HEK293 (cell line): ENCODE measurements at regions not wholly inside any gene's neighbourhood (a gene's known extent, or its start where the extent isn't known, plus 50 kb on each side); places are given as distances from the start of the nearest gene placed in this dataset.
A peak's percentile ranks its signal among the peaks of the same experiment; 100 is the strongest.

Experiments
- BCL11A ChIP-seq: fragments of 450-650 bp; formaldehyde crosslinking; IDR thresholded peaks from 2 replicates; pipeline ENCODE4 v1.5.1; 2016; ENCODE audit warnings: low read depth, missing biosample characterization, missing genetic modification characterization
- GLIS1 ChIP-seq: fragments of 450-650 bp; formaldehyde crosslinking; IDR thresholded peaks from 2 replicates; pipeline ENCODE4 v1.5.1; 2016; ENCODE audit warnings: missing biosample characterization, missing genetic modification characterization
- MZF1 ChIP-seq: fragments of 450-650 bp; formaldehyde crosslinking; IDR thresholded peaks from 2 replicates; pipeline ENCODE4 v1.5.1; 2017; ENCODE audit warnings: missing biosample characterization, missing genetic modification characterization, borderline replicate concordance
- SCRT2 ChIP-seq: fragments of 450-650 bp; formaldehyde crosslinking; IDR thresholded peaks from 2 replicates; pipeline ENCODE4 v1.5.1; 2016; ENCODE audit warnings: missing biosample characterization, missing genetic modification characterization
- YY1 ChIP-seq: fragments of 450-650 bp; formaldehyde crosslinking; IDR thresholded peaks from 2 replicates; pipeline ENCODE4 v1.5.1; 2018; ENCODE audit warnings: missing biosample characterization, missing genetic modification characterization
- ZBTB21 ChIP-seq: fragments of 450-650 bp; formaldehyde crosslinking; IDR thresholded peaks from 2 replicates; pipeline ENCODE4 v1.5.1; 2017; ENCODE audit warnings: missing biosample characterization, missing genetic modification characterization
- ZFP69B ChIP-seq: fragments of 450-650 bp; formaldehyde crosslinking; IDR thresholded peaks from 2 replicates; pipeline ENCODE4 v1.5.1; 2016; ENCODE audit warnings: missing biosample characterization, missing genetic modification characterization
- ZIC2 ChIP-seq: fragments of 450-650 bp; formaldehyde crosslinking; IDR thresholded peaks from 2 replicates; pipeline ENCODE4 v1.5.1; 2016; ENCODE audit warnings: missing biosample characterization, missing genetic modification characterization
- ZNF112 ChIP-seq: fragments of 450-650 bp; formaldehyde crosslinking; IDR thresholded peaks from 2 replicates; pipeline ENCODE4 v1.5.0; 2017; ENCODE audit warnings: missing biosample characterization, missing genetic modification characterization
- ZNF155 ChIP-seq: fragments of 450-650 bp; formaldehyde crosslinking; IDR thresholded peaks from 2 replicates; pipeline ENCODE4 v1.5.1; 2016; ENCODE audit warnings: missing biosample characterization, missing genetic modification characterization
- ZNF157 ChIP-seq: fragments of 450-650 bp; formaldehyde crosslinking; IDR thresholded peaks from 2 replicates; pipeline ENCODE4 v1.5.1; 2016; ENCODE audit warnings: missing biosample characterization, missing genetic modification characterization
- ZNF16 ChIP-seq: fragments of 450-650 bp; formaldehyde crosslinking; IDR thresholded peaks from 2 replicates; pipeline ENCODE4 v1.5.1; 2016; ENCODE audit warnings: low read depth, missing biosample characterization, missing genetic modification characterization
- ZNF214 ChIP-seq: fragments of 450-650 bp; formaldehyde crosslinking; IDR thresholded peaks from 2 replicates; pipeline ENCODE4 v1.5.1; 2017; ENCODE audit warnings: missing biosample characterization, mild to moderate bottlenecking, missing genetic modification characterization, borderline replicate concordance
- ZNF24 ChIP-seq: fragments of 450-650 bp; formaldehyde crosslinking; IDR thresholded peaks from 2 replicates; pipeline ENCODE4 v1.5.1; 2016; ENCODE audit warnings: missing biosample characterization, missing genetic modification characterization
- ZNF248 ChIP-seq: fragments of 450-650 bp; formaldehyde crosslinking; IDR thresholded peaks from 2 replicates; pipeline ENCODE4 v1.5.1; 2017; ENCODE audit warnings: missing biosample characterization, missing genetic modification characterization
- ZNF280D ChIP-seq: fragments of 450-650 bp; formaldehyde crosslinking; IDR thresholded peaks from 2 replicates; pipeline ENCODE4 v1.5.1; 2016; ENCODE audit warnings: missing biosample characterization, missing genetic modification characterization
- ZNF341 ChIP-seq: fragments of 450-650 bp; formaldehyde crosslinking; IDR thresholded peaks from 2 replicates; pipeline ENCODE4; 2016; ENCODE audit warnings: low read depth, missing biosample characterization, missing genetic modification characterization
- ZNF433 ChIP-seq: fragments of 450-650 bp; formaldehyde crosslinking; IDR thresholded peaks from 2 replicates; pipeline ENCODE4 v1.5.1; 2016; ENCODE audit warnings: missing biosample characterization, missing genetic modification characterization, low read depth
- ZNF473 ChIP-seq: fragments of 450-650 bp; formaldehyde crosslinking; IDR thresholded peaks from 2 replicates; pipeline ENCODE4 v1.5.1; 2017; ENCODE audit warnings: missing biosample characterization, missing genetic modification characterization
- ZNF530 ChIP-seq: fragments of 450-650 bp; formaldehyde crosslinking; IDR thresholded peaks from 2 replicates; pipeline ENCODE4 v1.5.1; 2016; ENCODE audit warnings: low read depth, missing biosample characterization, missing genetic modification characterization
- ZNF558 ChIP-seq: fragments of 450-650 bp; formaldehyde crosslinking; IDR thresholded peaks from 2 replicates; pipeline ENCODE4 v1.5.1; 2016; ENCODE audit warnings: missing biosample characterization, missing genetic modification characterization
- ZNF610 ChIP-seq: fragments of 450-650 bp; formaldehyde crosslinking; IDR thresholded peaks from 2 replicates; pipeline ENCODE4 v1.5.1; 2016; ENCODE audit warnings: missing biosample characterization, missing genetic modification characterization, borderline replicate concordance
- ZNF747 ChIP-seq: fragments of 450-650 bp; formaldehyde crosslinking; IDR thresholded peaks from 2 replicates; pipeline ENCODE4 v1.5.1; 2016; ENCODE audit warnings: missing biosample characterization, missing genetic modification characterization
- ZNF785 ChIP-seq: fragments of 450-650 bp; formaldehyde crosslinking; IDR thresholded peaks from 2 replicates; pipeline ENCODE4 v1.5.1; 2016; ENCODE audit warnings: missing biosample characterization, missing genetic modification characterization
- TF ChIP-seq, protein P1 (sequence below): fragments of 450-650 bp; formaldehyde crosslinking; IDR thresholded peaks from 2 replicates; pipeline ENCODE4 v1.5.1; 2017; ENCODE audit warnings: missing biosample characterization, mild to moderate bottlenecking, missing genetic modification characterization, moderate library complexity
- TF ChIP-seq, protein P2 (sequence below): fragments of 450-650 bp; formaldehyde crosslinking; IDR thresholded peaks from 2 replicates; pipeline ENCODE4 v1.5.1; 2016; ENCODE audit warnings: missing biosample characterization, missing genetic modification characterization
- TF ChIP-seq, protein P3 (sequence below): fragments of 450-650 bp; formaldehyde crosslinking; IDR thresholded peaks from 2 replicates; pipeline ENCODE4 v1.5.1; 2017; ENCODE audit warnings: missing biosample characterization, missing genetic modification characterization
- TF ChIP-seq, protein P4 (sequence below): fragments of 450-650 bp; formaldehyde crosslinking; IDR thresholded peaks from 2 replicates; pipeline ENCODE4 v1.5.1; 2017; ENCODE audit warnings: missing biosample characterization, missing genetic modification characterization
- TF ChIP-seq, protein P5 (sequence below): fragments of 450-650 bp; formaldehyde crosslinking; IDR thresholded peaks from 2 replicates; pipeline ENCODE4 v1.5.1; 2017; ENCODE audit warnings: missing biosample characterization, missing genetic modification characterization

DNA sequence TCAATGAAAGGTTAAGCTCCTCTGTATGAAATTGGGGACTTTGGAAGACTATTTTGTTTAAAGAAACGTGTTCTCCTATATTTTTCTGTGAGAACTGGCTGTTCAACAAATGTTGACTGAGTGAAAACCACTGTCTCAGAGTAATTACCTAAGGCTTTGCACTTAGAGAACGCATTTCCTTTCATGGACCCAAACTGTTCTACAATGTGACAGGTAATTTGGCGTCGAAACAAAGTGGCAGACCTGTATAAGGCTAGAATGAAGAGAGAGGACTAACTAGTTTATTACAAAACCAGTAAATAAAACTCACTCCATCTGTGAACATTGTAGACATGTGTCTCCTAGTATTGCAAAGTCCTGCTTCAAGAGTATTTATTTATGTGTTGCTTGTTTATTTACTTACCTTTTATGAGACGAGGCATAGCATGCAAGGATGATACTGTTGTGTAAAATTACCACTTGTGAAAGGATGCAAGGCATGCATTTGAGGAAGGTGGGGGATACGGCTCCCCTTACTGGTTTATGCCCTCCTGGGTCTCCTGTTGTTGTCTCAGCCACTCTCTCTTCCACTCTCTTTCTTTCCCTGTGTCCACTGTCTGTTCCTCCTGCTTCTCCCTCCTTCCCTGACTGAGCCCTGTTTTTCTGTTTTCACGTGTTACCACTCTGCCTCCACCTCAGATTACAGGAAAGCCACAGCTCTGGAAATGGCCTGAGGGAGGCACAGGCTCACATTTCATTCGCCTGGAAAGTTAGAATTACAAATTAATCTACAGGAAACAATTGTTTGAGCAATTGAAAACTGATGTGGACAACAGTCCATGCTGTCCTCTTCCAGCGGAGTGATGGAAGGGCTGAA, 444.0 kb upstream of the ZNF608 start (continued):
- TF ChIP-seq MZF1 (tag by site-specific recombination) = peak; percentile 60; the same call in 1 of the 2 replicates
- TF ChIP-seq ZNF16 (tag by site-specific recombination) = no peak
- TF ChIP-seq ZNF473 (tag by site-specific recombination) = no peak
- no peak for TF ChIP-seq ZNF112 (tag by site-specific recombination)
- TF ChIP-seq ZNF433 (tag by site-specific recombination) = no peak
- TF ChIP-seq ZNF558 = no peak
- no peak for TF ChIP-seq ZNF155 (tag by site-specific recombination)
- no peak for TF ChIP-seq ZBTB21 (tag by site-specific recombination)
- no peak for TF ChIP-seq ZFP69B (tag by site-specific recombination)
- TF ChIP-seq, protein P1, sequence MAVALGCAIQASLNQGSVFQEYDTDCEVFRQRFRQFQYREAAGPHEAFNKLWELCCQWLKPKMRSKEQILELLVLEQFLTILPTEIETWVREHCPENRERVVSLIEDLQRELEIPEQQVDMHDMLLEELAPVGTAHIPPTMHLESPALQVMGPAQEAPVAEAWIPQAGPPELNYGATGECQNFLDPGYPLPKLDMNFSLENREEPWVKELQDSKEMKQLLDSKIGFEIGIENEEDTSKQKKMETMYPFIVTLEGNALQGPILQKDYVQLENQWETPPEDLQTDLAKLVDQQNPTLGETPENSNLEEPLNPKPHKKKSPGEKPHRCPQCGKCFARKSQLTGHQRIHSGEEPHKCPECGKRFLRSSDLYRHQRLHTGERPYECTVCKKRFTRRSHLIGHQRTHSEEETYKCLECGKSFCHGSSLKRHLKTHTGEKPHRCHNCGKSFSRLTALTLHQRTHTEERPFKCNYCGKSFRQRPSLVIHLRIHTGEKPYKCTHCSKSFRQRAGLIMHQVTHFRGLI (tag by site-specific recombination) = no peak
- TF ChIP-seq GLIS1 (tag by site-specific recombination) = 0 out of 2 replicates have a peak, but pooled peaks have one; percentile 6
- no peak for TF ChIP-seq ZIC2 (tag by site-specific recombination)
- TF ChIP-seq ZNF214 (tag by site-specific recombination) = no peak
- TF ChIP-seq ZNF341 (tag by site-specific recombination) = no peak
- TF ChIP-seq, protein P2, sequence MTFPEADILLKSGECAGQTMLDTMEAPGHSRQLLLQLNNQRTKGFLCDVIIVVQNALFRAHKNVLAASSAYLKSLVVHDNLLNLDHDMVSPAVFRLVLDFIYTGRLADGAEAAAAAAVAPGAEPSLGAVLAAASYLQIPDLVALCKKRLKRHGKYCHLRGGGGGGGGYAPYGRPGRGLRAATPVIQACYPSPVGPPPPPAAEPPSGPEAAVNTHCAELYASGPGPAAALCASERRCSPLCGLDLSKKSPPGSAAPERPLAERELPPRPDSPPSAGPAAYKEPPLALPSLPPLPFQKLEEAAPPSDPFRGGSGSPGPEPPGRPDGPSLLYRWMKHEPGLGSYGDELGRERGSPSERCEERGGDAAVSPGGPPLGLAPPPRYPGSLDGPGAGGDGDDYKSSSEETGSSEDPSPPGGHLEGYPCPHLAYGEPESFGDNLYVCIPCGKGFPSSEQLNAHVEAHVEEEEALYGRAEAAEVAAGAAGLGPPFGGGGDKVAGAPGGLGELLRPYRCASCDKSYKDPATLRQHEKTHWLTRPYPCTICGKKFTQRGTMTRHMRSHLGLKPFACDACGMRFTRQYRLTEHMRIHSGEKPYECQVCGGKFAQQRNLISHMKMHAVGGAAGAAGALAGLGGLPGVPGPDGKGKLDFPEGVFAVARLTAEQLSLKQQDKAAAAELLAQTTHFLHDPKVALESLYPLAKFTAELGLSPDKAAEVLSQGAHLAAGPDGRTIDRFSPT = peak; percentile 81
- TF ChIP-seq ZNF157 (tag by site-specific recombination) = no peak
- no peak for TF ChIP-seq ZNF280D (tag by site-specific recombination)
- peak; percentile 50; the same call in 1 of the 2 replicates for TF ChIP-seq BCL11A (tag by site-specific recombination)
- no peak for TF ChIP-seq YY1 (tag by site-specific recombination)
- TF ChIP-seq ZNF530 (tag by site-specific recombination) = no peak
- no peak; the same call in 1 of the 2 replicates for TF ChIP-seq SCRT2 (tag by site-specific recombination)
- TF ChIP-seq, protein P3, sequence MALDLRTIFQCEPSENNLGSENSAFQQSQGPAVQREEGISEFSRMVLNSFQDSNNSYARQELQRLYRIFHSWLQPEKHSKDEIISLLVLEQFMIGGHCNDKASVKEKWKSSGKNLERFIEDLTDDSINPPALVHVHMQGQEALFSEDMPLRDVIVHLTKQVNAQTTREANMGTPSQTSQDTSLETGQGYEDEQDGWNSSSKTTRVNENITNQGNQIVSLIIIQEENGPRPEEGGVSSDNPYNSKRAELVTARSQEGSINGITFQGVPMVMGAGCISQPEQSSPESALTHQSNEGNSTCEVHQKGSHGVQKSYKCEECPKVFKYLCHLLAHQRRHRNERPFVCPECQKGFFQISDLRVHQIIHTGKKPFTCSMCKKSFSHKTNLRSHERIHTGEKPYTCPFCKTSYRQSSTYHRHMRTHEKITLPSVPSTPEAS (tag by site-specific recombination) = no peak
- TF ChIP-seq, protein P4, sequence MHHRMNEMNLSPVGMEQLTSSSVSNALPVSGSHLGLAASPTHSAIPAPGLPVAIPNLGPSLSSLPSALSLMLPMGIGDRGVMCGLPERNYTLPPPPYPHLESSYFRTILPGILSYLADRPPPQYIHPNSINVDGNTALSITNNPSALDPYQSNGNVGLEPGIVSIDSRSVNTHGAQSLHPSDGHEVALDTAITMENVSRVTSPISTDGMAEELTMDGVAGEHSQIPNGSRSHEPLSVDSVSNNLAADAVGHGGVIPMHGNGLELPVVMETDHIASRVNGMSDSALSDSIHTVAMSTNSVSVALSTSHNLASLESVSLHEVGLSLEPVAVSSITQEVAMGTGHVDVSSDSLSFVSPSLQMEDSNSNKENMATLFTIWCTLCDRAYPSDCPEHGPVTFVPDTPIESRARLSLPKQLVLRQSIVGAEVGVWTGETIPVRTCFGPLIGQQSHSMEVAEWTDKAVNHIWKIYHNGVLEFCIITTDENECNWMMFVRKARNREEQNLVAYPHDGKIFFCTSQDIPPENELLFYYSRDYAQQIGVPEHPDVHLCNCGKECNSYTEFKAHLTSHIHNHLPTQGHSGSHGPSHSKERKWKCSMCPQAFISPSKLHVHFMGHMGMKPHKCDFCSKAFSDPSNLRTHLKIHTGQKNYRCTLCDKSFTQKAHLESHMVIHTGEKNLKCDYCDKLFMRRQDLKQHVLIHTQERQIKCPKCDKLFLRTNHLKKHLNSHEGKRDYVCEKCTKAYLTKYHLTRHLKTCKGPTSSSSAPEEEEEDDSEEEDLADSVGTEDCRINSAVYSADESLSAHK (tag by site-specific recombination) = no peak
- TF ChIP-seq ZNF248 (tag by site-specific recombination) = no peak
- no peak for TF ChIP-seq ZNF747 (tag by site-specific recombination)
- peak; percentile 44; the same call in 1 of the 2 replicates for TF ChIP-seq ZNF610 (tag by site-specific recombination)
- TF ChIP-seq, protein P5, sequence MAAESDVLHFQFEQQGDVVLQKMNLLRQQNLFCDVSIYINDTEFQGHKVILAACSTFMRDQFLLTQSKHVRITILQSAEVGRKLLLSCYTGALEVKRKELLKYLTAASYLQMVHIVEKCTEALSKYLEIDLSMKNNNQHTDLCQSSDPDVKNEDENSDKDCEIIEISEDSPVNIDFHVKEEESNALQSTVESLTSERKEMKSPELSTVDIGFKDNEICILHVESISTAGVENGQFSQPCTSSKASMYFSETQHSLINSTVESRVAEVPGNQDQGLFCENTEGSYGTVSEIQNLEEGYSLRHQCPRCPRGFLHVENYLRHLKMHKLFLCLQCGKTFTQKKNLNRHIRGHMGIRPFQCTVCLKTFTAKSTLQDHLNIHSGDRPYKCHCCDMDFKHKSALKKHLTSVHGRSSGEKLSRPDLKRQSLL (tag by site-specific recombination) = no peak
- no peak for TF ChIP-seq ZNF24 (tag by site-specific recombination)
- TF ChIP-seq ZNF785 (tag by site-specific recombination) = no peak
